HL-60 (cell line): ENCODE measurements at regions not wholly inside any gene's neighbourhood (a gene's known extent, or its start where the extent isn't known, plus 50 kb on each side); places are given as distances from the start of the nearest gene placed in this dataset.

ENCODE experiments used
- DNase-seq, 2 experiments: peaks; one replicate each; pipeline ENCODE4 v3.0.0-alpha.2; 2010 to 2020; ENCODE audit warnings: low read depth in 1 of 2, low spot score in 1 of 2
- H3K27ac ChIP-seq: fragments of 250-450 bp; sonication (Bioruptor Pico); replicated peaks from 2 replicates; pipeline ENCODE4 v1.5.1; 2020; ENCODE audit warnings: mild to moderate bottlenecking, moderate library complexity
- H3K27me3 ChIP-seq: fragments of 250-450 bp; sonication (Bioruptor Pico); 2 replicates; pipeline ENCODE4 v1.5.1; 2021; ENCODE audit warnings: mild to moderate bottlenecking, moderate library complexity; ENCODE audit not compliant: insufficient read depth, poor library complexity, severe bottlenecking
- H3K4me3 ChIP-seq: replicated peaks from 2 replicates; pipeline ENCODE4 v1.5.1; 2011; ENCODE audit warnings: mild to moderate bottlenecking, control low read depth, low read length; ENCODE audit not compliant: insufficient read depth
- GABPA ChIP-seq: IDR thresholded peaks from 2 replicates; pipeline ENCODE4 v1.6.1; 2012; ENCODE audit warnings: low read depth
- POLR2AphosphoS5 ChIP-seq: IDR thresholded peaks from 2 replicates; pipeline ENCODE4 v1.6.1; 2012; ENCODE audit warnings: low read depth
- REST ChIP-seq: IDR thresholded peaks from 2 replicates; pipeline ENCODE4 v1.6.1; 2012; ENCODE audit warnings: low read depth; ENCODE audit not compliant: insufficient replicate concordance
- SPI1 ChIP-seq: IDR thresholded peaks from 2 replicates; pipeline ENCODE4 v1.6.1; 2012; ENCODE audit warnings: low read depth, mild to moderate bottlenecking, borderline replicate concordance
- TF ChIP-seq, protein P1 (sequence below): IDR thresholded peaks from one replicate; pipeline ENCODE4 v1.5.1; 2011; ENCODE audit warnings: low read length, control low read depth, inconsistent platforms; ENCODE audit not compliant: insufficient read depth

DNA sequence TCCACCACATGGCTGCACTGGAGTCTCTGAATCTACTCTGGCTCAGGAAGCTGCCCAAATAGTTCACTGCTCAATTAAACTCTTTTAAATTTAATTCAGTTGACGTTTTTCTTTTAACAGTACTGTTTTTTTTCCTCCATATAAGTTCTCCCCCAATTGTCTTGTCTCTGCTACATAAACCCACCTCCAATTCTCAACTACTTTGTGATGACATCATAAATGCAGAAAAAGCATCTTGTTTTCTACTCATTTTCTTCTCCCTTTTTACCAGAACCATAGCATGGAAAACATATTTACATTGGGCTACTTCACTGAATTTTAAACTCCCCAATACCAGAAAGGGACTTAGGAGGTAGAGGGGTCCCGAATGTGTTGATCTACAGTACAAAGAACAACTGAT is 270.4 kb downstream of the GPD2 start:
- no peak overlapping the region for H3K27ac ChIP-seq
- no peak for TF ChIP-seq SPI1
- no peak for DNase-seq
- no peaks in the 10 kb centered on the region for H3K27me3 ChIP-seq
- H3K4me3 ChIP-seq = no peak overlapping the region

DNA sequence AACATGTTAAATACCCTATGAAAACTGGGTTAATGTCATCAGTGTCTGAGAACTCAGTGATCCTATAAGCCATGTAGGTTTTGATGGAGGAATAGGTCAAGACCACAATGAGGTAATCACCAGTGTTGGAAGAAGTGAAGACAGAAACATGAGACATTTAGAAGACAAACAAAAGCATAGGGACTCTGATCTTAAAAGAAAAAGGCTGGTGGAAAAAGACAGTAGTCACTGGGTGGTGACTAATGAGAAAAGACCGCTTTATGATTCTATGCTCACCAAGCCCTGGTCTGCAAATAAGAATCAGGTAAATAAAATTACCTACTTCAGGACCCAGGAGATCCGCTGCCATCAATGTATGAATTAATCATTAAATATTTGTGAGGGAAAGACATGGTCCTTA is 271.9 kb downstream of the GPD2 start:
- no peak for DNase-seq
- no peak overlapping the region for H3K4me3 ChIP-seq
- TF ChIP-seq REST (no peak), GABPA (no peak), POLR2AphosphoS5 (no peak), SPI1 (no peak)
- TF ChIP-seq, protein P1, sequence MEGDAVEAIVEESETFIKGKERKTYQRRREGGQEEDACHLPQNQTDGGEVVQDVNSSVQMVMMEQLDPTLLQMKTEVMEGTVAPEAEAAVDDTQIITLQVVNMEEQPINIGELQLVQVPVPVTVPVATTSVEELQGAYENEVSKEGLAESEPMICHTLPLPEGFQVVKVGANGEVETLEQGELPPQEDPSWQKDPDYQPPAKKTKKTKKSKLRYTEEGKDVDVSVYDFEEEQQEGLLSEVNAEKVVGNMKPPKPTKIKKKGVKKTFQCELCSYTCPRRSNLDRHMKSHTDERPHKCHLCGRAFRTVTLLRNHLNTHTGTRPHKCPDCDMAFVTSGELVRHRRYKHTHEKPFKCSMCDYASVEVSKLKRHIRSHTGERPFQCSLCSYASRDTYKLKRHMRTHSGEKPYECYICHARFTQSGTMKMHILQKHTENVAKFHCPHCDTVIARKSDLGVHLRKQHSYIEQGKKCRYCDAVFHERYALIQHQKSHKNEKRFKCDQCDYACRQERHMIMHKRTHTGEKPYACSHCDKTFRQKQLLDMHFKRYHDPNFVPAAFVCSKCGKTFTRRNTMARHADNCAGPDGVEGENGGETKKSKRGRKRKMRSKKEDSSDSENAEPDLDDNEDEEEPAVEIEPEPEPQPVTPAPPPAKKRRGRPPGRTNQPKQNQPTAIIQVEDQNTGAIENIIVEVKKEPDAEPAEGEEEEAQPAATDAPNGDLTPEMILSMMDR = no peak
- H3K27me3 ChIP-seq = no peaks in the 10 kb centered on the region
- H3K27ac ChIP-seq = no peak overlapping the region

- TF ChIP-seq, protein P1 = no peak
- no peak for TF ChIP-seq POLR2AphosphoS5
- no peak for TF ChIP-seq GABPA
- no peak for DNase-seq
- H3K4me3 ChIP-seq = no peak overlapping the region
- H3K27ac ChIP-seq = no peak overlapping the region
- no peaks in the 10 kb centered on the region for H3K27me3 ChIP-seq
Measured at GRCh38 chr2:156709091-156709490, 272.9 kb downstream of the GPD2 start.

GRCh38 chr2:156719036-156719435 is 282.9 kb downstream of the GPD2 start:
- Histone ChIP-seq H3K27me3 (no peaks in the 10 kb centered on the region), H3K4me3 (no peak overlapping the region), H3K27ac (no peak overlapping the region)
- TF ChIP-seq SPI1 (no peak), POLR2AphosphoS5 (no peak), REST (no peak), GABPA (no peak)
- TF ChIP-seq, protein P1 = no peak
- DNase-seq = no peak
